Colonic mucosa (tissue), 4 donors: ENCODE measurements at regions not wholly inside any gene's neighbourhood (a gene's known extent, or its start where the extent isn't known, plus 50 kb on each side); places are given as distances from the start of the nearest gene placed in this dataset.

ENCODE experiments used
- DNase-seq: peaks from one replicate; pipeline ENCODE4 v3.0.0-alpha.2; 2020
- H3K27ac ChIP-seq: fragments of 200-600 bp; one replicate; pipeline ENCODE4 v1.8.0; 2021
- H3K27me3 ChIP-seq: fragments of 200-600 bp; one replicate; pipeline ENCODE4 v1.8.0; 2021
- H3K36me3 ChIP-seq: fragments of 200-600 bp; one replicate; pipeline ENCODE4 v1.8.0; 2021
- H3K4me1 ChIP-seq: fragments of 200-600 bp; one replicate; pipeline ENCODE4 v1.8.0; 2021; ENCODE audit warnings: mild to moderate bottlenecking
- H3K4me3 ChIP-seq: fragments of 200-600 bp; one replicate; pipeline ENCODE4 v1.8.0; 2021
- H3K9ac ChIP-seq, 2 donors: one replicate each; pipeline ENCODE4 v1.7.0; 2013; ENCODE audit warnings: control low read depth in 2 of 2, low read depth in 2 of 2, low read length in 2 of 2
- H3K9me3 ChIP-seq: fragments of 200-600 bp; one replicate; pipeline ENCODE4 v1.8.0; 2021
- intact Hi-C: fragments of 100-400 bp; cut with DNase I; formaldehyde crosslinking; loops from one replicate; pipeline ENCODE4 v1.14.1; 2022
- TF ChIP-seq, protein P1 (sequence below): fragments of 200-600 bp; IDR thresholded peaks from one replicate; pipeline ENCODE4 v1.8.0; 2022; ENCODE audit warnings: antibody characterized with exemption, mild to moderate bottlenecking
- donor health status: healthy.
- donor health status: DM: no; HTN: no; CAD: no.
- donor health status: DM: no; HTN: no; CAD: no.

DNA sequence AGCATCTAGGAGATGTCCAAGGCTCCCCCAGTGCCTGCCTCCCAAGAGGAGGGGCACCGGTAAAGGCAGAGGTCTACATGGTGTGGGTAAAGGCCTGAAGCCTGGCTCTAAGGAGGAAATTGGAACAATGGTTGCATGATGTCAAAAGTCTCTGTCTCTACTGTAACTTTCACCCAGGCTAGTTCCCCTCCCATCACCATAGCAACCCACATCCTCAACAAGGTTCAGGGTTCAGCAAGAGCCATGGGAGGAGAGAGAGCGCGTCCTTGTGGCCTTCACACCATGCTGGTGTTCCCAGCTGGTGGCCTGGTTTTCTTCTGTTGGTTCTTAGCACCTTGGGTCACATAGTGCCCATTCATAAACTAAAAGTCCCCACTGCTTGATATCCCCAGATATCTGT lies 196.7 kb upstream of the CDH5 start:
- TF ChIP-seq, protein P1, sequence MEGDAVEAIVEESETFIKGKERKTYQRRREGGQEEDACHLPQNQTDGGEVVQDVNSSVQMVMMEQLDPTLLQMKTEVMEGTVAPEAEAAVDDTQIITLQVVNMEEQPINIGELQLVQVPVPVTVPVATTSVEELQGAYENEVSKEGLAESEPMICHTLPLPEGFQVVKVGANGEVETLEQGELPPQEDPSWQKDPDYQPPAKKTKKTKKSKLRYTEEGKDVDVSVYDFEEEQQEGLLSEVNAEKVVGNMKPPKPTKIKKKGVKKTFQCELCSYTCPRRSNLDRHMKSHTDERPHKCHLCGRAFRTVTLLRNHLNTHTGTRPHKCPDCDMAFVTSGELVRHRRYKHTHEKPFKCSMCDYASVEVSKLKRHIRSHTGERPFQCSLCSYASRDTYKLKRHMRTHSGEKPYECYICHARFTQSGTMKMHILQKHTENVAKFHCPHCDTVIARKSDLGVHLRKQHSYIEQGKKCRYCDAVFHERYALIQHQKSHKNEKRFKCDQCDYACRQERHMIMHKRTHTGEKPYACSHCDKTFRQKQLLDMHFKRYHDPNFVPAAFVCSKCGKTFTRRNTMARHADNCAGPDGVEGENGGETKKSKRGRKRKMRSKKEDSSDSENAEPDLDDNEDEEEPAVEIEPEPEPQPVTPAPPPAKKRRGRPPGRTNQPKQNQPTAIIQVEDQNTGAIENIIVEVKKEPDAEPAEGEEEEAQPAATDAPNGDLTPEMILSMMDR: no peak
- H3K27ac ChIP-seq: no peak overlapping the region

GRCh38 chr16:66168777-66169176 lies 197.7 kb upstream of the CDH5 start:
- Histone ChIP-seq H3K9me3 (no peaks in the 10 kb centered on the region), H3K9ac (no peak overlapping the region), H3K4me3 (no peak overlapping the region), H3K27ac (no peak overlapping the region), H3K36me3 (no peaks in the 10 kb centered on the region), H3K4me1 (no peaks in the 10 kb centered on the region), H3K27me3 (no peaks in the 10 kb centered on the region)
- TF ChIP-seq, protein P1: no peak
- intact Hi-C loops: no loop called here
- DNase-seq: no peak

More for the DNA sequence above, 196.7 kb upstream of the CDH5 start:
- no peak overlapping the region for H3K9ac ChIP-seq
- H3K27me3 ChIP-seq: no peaks in the 10 kb centered on the region
- H3K36me3 ChIP-seq: no peaks in the 10 kb centered on the region
- no peaks in the 10 kb centered on the region for H3K4me1 ChIP-seq
- intact Hi-C loops: no loop called here
- DNase-seq: no peak
- H3K9me3 ChIP-seq: no peaks in the 10 kb centered on the region
- no peak overlapping the region for H3K4me3 ChIP-seq

DNA sequence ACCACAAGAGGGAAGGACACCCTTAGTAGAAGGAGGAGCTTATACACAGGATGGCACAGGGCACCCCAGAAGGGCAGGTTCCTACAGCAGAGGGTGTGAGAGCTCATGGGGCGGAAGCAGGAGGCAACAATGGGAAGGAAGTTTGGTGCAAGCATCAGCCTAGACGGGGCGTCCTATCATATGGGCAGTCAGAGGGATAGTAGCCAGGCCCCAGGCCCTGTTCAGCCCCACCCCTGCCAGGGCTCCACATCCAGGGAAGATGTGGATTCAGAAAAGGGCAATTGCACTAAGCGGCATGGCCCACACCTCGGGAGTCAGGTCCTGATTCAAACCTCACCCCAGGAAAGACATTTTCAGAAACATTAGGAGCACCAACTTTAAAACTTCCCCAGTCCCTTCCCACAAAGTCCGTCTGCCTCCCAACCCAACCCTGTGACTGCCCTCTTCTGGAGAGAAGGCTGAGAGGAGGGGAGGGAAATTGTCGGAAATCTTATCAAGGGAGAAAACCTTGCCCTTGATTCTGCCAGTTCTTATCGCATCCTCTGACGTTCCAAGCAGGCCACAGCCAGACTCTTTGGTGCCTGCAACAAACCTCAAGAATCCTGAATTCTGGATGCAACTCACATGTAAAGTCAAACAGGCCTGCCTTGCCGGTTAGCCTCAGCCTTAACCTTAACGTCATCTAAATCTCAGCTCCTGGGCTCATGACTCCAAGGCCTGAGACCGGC lies 198.8 kb upstream of the CDH5 start:
- no peak overlapping the region for H3K27ac ChIP-seq
- no peaks in the 10 kb centered on the region for H3K9me3 ChIP-seq
- no peak for DNase-seq
- no peak overlapping the region for H3K9ac ChIP-seq
- H3K27me3 ChIP-seq: no peaks in the 10 kb centered on the region
- TF ChIP-seq, protein P1: no peak
- H3K4me3 ChIP-seq: no peak overlapping the region
- H3K36me3 ChIP-seq: no peaks in the 10 kb centered on the region
- intact Hi-C loops: no loop called here
- no peaks in the 10 kb centered on the region for H3K4me1 ChIP-seq

GRCh38 chr16:66166490-66166889 lies 200.0 kb upstream of the CDH5 start:
- Histone ChIP-seq H3K9me3 (no peaks in the 10 kb centered on the region), H3K4me3 (no peak overlapping the region), H3K27me3 (no peaks in the 10 kb centered on the region), H3K36me3 (no peaks in the 10 kb centered on the region), H3K9ac (no peak overlapping the region), H3K4me1 (no peaks in the 10 kb centered on the region), H3K27ac (no peak overlapping the region)
- no peak for DNase-seq
- intact Hi-C loops: no loop called here
- TF ChIP-seq, protein P1: no peak

DNA sequence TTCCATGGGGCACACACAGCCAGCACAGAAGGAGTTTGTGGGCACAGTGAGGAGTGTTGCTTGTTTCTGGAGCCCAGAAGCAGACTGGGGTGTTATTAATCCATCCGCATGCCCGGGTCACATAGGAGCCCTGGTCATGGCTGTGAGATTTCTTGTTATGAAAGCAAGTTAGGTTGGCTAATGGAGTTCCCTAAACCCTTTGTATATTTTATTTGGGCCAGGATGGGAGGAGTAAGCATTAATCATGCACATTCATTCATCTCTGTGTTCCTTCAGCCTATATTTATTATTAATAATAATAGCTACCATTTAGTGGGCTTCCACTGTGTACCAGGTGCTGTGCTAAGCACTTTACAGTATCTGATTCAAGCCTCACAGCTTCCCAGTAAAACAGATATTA lies 200.6 kb upstream of the CDH5 start:
- H3K4me3 ChIP-seq: no peak overlapping the region
- no peak overlapping the region for H3K27ac ChIP-seq
- H3K36me3 ChIP-seq: no peaks in the 10 kb centered on the region
- DNase-seq: no peak
- TF ChIP-seq, protein P1: no peak
- no peaks in the 10 kb centered on the region for H3K27me3 ChIP-seq
- no peaks in the 10 kb centered on the region for H3K9me3 ChIP-seq
- intact Hi-C loops: no loop called here
- H3K9ac ChIP-seq: no peak overlapping the region
- H3K4me1 ChIP-seq: no peaks in the 10 kb centered on the region
